AML-193 (cell line): ENCODE measurements at regions not wholly inside any gene's neighbourhood (a gene's known extent, or its start where the extent isn't known, plus 50 kb on each side); places are given as distances from the start of the nearest gene placed in this dataset.
"Not testable (repeated sequence)": the region's sequence is repeated elsewhere in the genome, so short reads cannot be mapped to it uniquely, and the experiment has no call there.

Source experiments
- DNase-seq, 2 experiments: peaks; one replicate each; lab custom pipeline; 2025; lab: John Stamatoyannopoulos, UW

DNA sequence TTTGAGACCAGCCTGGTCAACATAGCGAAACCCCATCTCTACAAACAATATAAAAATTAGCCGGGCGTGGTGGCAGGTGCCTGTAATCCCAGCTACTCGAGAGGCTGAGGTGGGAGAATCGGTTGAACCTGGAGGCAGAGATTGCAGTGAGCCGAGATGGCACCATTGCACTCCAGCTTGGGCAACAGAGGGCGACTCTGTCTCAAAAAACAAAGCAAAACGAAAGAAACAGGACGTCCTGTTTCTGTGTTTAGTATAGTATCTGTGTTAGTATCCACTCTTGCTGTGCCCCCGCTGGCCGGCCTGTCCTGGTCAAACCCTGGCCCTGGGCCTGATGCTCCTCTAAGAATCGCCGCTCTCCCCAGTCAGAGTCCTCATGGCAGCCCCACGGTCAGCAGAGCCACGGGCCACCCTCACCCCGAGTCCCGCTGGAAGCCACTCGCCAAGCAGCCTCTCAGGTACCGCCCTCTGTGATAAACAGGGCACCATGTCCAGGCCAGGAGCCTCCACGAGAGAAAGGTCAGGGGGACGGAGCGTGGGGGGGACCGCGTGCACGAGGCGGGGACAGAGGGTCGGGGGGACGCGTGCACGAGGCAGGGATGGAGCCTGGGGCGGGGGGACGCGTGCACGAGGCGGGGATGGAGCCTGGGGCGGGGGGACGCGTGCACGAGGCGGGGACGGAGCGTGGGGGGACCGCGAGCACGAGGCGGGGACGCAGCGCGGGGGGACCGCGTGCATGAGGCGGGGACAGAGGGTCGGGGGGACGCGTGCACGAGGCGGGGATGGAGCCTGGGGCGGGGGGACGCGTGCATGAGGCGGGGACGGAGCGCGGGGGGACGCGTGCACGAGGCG lies 384.5 kb downstream of the SMOC2 start:
- no peak for DNase-seq

DNA sequence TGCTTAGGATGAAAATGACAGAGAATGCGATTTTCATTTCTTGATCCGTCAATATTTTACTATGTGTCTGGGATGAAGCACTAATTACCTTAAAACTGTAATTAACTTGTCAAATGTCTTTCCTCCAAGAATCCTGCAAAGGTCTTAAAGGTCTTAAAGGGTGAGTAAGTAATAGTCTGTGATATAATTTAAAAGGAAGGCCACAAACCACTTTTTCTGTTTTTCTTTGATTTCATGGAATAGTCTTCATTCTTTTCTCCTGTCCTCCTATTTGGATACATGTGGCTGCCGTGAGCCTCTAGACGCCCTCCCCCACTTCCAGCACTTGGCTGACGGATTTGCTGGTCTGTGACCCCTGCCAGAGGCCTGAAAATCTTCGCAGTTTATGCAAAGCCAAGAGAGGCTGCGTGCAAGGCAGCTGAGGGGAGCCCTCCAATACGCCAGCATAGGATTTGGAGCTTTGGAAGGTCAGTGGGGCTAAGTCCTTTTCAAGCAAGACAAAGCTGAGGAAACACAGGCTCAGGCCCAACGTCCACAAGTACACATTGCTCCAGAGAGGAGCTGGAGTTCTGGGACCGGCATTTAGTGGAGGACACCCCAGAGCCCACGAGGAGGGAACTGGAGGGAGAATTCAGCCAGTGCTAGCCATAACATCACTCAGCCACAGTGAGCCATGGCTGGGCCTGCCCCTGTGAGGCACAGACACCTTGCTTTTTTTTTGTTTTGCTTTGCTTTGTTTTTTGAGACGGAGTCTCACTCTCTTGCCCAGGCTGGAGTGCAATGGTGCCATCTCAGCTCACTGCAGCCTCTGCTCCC lies 382.6 kb downstream of the SMOC2 start:
- no peak for DNase-seq

DNA sequence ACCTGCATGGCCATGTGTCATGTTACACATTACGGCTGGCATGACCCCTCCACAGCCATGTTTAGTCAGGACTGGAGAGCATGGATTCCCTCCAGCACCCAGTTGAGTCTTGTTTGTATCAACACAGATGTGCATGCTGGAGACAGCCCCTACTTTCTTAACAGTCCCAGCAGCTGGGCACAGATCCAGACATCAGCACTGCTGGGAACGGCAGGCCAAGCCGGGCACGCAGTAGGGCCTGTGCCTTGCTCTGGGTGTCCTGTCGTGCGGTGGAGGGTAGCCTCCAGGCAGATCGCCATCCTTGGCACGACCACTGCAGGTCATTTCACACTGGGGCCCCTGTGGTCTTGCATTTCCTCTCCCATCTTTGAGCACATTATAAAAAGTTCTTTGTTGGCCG lies 381.4 kb downstream of the SMOC2 start:
- DNase-seq, result no peak

DNA sequence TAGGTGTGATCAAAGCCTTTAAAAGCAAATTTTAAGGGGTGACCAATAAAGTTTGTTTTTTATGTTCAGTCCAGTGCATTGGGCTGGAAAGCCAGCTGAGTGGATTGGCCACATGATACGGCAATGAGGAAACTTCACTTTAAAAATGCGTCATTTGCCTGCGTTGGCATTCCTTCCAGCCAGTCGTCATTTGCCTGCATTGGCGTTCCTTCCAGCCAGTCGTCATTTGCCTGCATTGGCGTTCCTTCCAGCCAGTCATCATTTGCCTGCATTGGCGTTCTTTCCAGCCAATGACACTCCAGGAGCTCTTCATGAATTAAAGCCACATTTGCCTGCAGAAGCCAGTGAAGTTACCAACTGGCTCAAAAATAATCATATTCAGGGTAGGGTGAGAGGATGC lies 378.6 kb downstream of the SMOC2 start:
- no peak for DNase-seq

DNA sequence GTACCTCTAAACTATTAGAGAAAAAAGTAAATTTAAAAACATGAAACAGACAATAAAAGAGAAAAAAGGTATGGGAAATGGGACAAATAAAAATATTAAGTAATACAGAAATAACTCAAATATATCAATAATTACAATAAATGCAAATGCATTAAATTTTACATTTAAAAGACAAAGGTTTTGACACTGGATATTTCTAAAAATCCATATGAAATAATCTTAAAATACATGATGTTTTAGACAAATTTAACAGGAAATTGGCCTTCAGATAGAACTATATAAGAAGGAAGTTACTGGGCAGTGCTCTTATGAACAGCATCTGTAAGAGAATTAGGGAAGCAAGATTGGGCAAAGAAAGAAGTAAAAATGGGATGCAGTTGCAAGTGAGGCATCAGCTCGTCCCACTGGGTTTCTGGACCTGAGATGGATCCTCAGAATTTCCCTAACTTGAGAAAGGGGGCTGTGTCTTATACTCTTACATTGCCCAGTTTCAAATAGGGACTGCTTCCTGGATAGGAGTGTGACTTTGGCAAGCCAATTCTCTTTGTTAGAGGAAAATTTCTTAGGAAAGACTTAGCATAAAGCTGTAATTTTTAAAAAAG lies 376.7 kb downstream of the SMOC2 start:
- no peak for DNase-seq

DNA sequence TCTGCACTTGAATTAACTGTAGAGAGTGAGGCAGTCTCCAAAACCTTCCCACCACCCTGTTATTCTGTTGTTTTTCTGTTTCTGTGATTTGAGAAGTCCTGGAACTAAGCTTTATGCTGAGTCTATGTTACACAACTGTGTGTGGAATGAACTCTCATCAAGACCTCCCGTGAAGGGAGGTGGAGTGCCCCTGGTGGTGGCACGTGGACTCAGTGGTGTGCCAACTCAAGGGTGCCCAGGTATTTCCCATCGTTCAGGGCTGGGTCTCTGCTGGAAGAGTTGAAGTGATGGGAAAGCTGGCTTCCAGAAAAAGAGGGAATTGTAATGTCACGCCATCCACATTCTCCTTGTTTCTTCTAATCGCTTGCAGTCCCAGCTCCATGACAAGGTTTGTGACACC lies 374.2 kb downstream of the SMOC2 start:
- DNase-seq, result no peak

DNA sequence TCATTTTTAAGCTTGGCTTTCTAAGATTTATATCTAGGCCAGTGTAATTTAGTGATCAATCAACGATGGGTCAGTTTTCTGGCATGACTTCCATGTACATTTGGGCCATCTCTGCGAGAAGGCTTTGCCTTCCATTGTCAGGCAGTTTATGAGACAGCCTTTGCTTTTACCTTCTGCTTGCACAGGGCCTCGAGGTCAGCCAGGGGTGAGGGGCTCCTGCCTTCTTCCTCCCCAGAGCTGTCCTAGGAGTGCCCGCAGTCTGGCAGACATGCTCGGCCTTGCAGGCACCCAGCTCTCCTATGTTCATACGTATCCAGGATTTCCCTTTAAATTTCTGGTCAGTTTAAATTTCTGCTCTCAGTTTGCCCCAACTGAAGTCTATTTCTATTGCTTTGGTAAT lies 367.2 kb downstream of the SMOC2 start:
- no peak for DNase-seq

- no peak for DNase-seq
Observed at GRCh38 chr6:168804331-168804730, 363.3 kb downstream of the SMOC2 start.

DNA sequence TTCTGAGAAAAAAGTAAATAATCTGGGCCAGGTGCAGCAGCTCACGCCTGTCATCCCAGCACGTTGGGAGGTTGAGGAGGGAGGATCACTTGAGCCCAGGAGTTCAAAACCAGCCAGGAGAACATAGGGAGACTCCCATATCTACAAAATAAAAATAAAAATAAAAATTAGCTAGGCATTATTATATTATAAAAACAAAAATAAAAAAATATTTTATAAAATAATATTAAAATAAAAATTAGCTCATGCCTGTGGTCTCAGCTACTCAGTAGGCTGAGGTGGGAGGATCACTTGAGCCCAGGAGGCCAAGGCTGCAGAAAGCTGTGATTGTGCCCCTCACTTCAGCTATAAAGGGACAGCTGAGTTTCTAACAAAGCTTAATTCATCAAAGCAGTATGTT lies 362.9 kb downstream of the SMOC2 start:
- no peak for DNase-seq

GRCh38 chr6:168799067-168799466 lies 358.1 kb downstream of the SMOC2 start:
- DNase-seq, result no peak

- no peak for DNase-seq
Observed at GRCh38 chr6:168796106-168796505, 355.1 kb downstream of the SMOC2 start.

DNA sequence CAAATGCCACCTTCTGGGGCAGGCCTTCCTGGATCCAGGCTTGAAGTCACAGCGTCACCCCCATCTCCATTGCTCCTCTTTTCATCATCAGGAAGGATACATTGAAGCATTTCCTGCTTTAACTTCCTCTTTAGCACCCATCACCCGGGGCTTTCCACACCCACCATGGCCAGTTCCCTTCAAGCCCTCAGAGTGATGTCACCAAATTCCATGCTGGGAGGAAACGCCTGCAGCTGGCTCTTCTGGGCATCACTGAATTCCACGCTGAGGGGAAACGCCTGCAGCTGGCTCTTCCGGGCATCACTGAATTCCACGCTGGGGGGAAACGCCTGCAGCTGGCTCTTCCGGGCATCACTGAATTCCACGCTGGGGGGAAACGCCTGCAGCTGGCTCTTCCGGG lies 354.6 kb downstream of the SMOC2 start:
- DNase-seq, result not testable (repeated sequence)

DNA sequence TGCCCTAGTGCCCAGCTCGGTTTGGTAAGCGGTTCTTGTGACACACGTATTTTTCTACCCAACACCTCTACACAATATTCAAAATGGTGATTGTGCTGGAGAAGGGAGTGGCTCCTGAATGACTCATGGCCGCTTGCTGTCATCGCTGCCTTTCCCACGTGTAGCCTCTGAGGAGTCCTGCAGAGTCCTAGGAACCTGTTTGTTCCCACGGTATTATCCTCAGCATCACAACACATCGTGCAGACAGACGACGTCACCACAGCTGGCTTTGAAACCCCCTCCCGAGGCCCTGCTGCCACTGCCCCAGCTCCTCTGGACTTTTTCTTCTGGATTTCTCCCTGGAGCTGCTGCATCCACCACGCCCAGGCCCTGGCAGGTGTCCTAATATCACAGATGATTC lies 353.5 kb downstream of the SMOC2 start:
- DNase-seq, result no peak

DNA sequence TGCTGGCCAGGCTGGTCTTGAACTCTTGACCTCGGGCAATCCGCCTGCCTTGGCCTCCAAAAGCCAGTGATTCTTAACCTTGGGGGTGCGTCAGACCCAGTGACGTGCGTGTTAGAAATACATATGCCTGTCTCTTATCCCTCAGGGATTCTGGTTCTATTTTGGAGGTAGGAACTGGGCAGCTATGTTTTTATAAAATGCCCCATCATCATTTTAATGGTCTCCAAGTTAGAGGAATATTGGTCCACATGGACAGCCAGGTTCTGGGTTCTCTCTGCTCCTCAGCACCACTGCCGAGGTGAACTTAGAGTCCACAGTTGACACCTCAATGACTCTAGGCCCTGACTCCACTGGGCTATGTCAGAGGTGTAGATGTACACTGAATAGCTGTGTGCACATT lies 352.7 kb downstream of the SMOC2 start:
- DNase-seq, result no peak

DNA sequence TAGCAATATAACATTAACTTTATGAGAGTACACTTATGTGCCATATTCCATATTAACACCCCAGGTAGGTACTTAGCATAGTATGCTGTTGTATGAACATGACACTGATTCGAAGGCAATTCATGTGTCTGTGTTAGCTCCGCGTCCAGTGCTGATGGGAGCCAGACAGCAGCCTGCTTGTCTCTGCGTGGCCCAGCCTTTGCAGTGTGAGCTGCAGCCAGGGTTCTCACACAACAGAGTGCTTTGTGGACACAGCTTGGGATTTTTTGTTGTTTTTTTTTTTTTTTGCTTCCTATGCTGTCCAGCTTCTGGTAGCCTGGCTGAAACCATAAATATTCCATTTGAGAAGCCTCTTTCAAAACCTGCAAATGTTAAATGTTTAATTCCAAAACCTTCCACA lies 350.9 kb downstream of the SMOC2 start:
- DNase-seq, result no peak

- no peak for DNase-seq
Observed at GRCh38 chr6:168789699-168790098, 348.7 kb downstream of the SMOC2 start.

GRCh38 chr6:168785720-168786511 lies 344.9 kb downstream of the SMOC2 start:
- no peak for DNase-seq

DNA sequence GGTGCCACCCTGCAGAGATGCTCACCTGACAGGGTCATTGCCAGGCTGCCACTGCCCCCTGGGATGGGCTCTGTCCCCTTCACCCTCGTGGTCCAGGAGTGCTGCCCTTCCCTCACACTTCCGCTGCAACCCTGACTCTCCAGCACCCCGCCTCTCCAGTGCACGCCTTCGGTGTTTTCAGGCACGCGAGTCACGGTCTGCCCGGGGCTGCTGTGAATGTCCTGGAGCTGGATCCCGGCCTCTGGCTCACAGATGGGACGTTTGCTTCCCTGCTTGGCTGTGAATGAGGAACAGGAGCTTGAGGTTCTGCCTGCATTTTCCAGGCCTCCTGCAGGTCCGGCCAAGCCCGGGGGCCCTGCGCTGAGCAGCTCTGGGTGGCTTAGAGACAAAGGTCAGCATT lies 343.4 kb downstream of the SMOC2 start:
- no peak for DNase-seq

DNA sequence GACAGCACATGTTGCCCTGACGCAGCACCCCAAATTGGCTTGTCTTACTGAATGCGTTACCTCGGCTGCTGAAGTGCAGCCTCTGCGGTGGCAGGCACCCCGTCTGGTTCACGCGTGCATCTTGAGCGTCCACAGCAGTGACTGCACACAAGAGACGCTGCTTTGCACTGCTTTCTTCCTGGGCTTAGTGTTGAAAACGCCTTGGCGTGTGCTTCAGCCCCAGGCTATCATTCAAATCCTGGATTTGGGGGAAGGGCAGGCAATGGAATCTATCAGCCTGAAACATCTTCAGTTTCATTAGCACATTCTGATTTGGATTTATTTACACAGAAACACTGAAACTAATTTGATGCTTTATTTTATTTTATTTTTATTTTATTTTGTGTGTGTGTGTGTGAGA lies 342.7 kb downstream of the SMOC2 start:
- DNase-seq, result no peak

GRCh38 chr6:168782187-168782751 lies 341.3 kb downstream of the SMOC2 start:
- no peak for DNase-seq

GRCh38 chr6:168778201-168778600 lies 337.2 kb downstream of the SMOC2 start:
- no peak for DNase-seq

GRCh38 chr6:168774381-168774780 lies 333.4 kb downstream of the SMOC2 start:
- no peak for DNase-seq
